CD4-positive, alpha-beta T cell treated with Interleukin-15 for 4 hours (primary cell): ENCODE measurements at regions not wholly inside any gene's neighbourhood (a gene's known extent, or its start where the extent isn't known, plus 50 kb on each side); places are given as distances from the start of the nearest gene placed in this dataset.

Experiments used
- DNase-seq: peaks from one replicate; pipeline ENCODE4 v3.0.0-alpha.2; 2020; ENCODE audit warnings: low spot score

DNA sequence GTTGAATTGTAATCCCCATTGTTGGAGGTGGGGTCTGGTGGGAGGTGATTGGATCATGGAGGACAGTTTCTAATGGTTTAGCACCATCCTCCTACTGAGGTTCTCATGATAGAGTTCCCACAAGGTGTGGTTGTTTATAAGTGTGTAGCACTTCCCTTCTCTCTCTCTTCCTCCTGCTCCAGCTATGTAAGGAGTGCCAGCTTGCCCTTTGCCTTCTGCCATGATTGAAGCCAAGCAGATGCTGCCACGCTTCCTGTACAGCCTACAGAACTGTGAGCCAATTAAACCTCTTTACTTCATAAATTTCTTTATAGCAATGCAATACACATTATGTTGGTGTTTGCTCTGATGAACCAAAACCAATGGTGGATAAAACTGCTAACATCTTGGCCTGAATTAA is 238.2 kb downstream of the EFNB2 start:
- DNase-seq: no peak

- DNase-seq: no peak
Measured at GRCh38 chr13:106296723-106297122, 238.7 kb downstream of the EFNB2 start.

DNA sequence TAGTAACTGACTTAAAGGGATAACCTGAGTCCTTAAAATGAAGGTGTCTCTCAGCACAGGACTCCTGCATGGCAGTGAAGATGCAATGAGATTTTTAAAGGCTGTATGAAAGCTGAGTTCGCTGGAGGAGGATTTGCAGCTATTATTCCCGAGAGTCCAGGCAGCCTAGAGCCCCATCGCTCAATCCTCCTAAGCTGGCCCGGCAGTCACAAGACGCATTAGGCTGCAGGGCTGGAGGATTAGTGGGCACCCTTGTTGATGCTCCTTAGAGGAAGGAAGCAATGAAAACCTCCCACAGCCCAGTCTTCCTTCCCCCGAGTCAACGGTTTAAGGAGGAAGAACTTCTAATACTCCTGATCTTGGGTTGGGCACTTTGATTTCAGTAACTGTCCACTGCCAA is 239.5 kb downstream of the EFNB2 start:
- DNase-seq: no peak

GRCh38 chr13:106291006-106291405 is 244.5 kb downstream of the EFNB2 start:
- no peak for DNase-seq

GRCh38 chr13:106287351-106287750 is 248.1 kb downstream of the EFNB2 start:
- DNase-seq: no peak

- DNase-seq: no peak
Measured at GRCh38 chr13:106286811-106287210, 248.7 kb downstream of the EFNB2 start.

DNA sequence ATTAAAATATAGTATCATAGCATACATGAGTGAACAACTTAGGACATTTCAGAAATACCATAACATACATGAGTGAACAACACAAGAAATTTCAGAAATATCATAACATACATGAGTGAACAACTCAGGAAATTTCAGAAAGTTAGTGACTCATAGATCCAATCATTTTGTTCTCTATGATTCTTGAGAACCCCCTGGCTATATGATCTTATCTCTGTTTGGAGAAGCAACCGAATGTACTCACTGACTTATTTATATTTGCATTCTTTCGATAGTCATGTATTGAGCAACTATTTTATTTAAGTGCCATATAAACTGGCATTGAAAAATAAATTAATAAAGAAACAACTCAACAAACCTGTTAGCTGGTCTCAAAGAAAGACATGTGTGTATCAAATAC is 251.1 kb downstream of the EFNB2 start:
- no peak for DNase-seq

- no peak for DNase-seq
Measured at GRCh38 chr13:106281426-106281825, 254.0 kb downstream of the EFNB2 start.

DNA sequence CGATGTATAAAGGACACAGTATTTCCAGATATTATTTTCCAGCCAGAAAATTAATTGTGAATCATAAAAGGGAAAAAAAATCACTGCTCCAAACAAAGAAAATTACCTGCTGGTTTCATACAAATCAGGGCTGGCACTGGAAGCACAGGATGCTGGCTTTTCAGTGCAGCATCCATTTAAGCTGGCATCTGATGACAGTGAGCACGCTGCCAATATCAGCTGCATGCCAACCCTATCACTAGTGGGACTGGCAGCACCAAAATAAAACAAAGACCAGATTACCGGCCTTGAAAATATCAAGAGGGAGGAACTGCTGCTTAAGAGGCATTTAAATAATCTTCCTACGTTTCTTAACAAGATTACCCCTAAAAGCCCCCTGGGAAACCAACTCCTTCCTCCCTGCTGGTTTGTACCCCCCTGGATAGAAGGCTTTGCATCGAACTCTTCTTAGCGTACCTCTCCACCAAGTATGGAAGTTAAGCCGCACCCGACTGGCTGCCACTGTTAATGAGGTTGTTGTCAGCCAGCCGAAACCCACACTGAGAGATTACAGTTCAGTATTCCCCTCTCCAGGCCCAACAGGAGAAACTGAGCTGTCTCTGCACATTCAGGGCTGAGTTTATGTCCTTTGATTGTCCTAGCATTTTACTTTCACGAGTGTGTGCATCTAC is 257.8 kb downstream of the EFNB2 start:
- no peak for DNase-seq

DNA sequence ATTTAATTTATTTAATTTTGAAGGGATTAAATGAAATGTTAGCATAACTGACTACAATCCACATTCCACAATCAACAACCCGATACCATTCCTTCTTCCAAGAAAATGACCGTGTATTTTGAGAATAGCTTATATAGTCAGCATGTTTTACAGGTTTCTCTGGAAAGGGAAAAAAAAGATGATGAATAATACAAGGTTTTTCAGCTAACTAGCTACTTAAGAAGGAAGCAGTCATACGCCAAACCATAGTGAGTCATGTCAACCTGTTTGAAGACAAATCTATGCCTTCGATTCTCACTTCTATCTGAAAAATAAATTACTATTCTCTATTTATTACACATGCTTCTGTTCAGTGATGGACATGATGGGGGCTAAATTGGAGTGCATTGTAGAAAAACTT is 258.6 kb downstream of the EFNB2 start:
- DNase-seq: no peak

GRCh38 chr13:106275446-106276032 is 259.9 kb downstream of the EFNB2 start:
- no peak for DNase-seq

DNA sequence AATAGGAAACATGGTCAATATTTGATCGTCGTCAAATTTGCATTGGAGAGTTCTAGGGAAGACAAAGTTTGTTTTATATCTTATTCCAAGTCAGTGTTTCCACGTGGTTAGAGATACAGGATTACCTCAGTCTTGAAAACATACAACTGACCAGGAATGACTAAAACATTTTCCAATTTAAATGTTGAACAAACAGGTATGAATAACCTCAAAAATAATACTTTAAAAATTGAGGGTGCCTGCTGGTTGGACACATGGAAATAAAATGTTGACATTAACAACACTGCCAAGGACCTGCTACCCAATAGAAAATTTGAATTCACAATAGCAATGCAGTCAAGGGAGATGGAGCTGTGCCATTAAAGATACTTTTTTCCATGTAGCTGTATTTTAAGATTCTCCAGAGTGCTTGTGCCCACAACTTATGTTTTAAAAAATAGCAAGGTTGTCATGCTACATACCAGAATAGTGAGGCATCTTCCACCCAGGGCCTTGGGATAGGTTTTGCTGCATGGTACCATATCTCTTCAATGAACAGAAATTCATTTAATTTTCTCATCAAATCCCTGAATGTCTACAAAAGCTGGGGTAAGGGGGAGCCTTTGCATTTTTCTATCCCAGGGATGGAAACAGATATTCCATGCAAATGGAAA is 260.8 kb downstream of the EFNB2 start:
- DNase-seq: no peak

- DNase-seq: no peak
Measured at GRCh38 chr13:106263801-106264200, 271.7 kb downstream of the EFNB2 start.

- no peak for DNase-seq
Measured at GRCh38 chr13:106262886-106263285, 272.6 kb downstream of the EFNB2 start.

- DNase-seq: no peak
Measured at GRCh38 chr13:106261450-106261849, 274.0 kb downstream of the EFNB2 start.

- no peak for DNase-seq
Measured at GRCh38 chr13:106260352-106260751, 275.1 kb downstream of the EFNB2 start.

- no peak for DNase-seq
Measured at GRCh38 chr13:106259928-106260327, 275.5 kb downstream of the EFNB2 start.

DNA sequence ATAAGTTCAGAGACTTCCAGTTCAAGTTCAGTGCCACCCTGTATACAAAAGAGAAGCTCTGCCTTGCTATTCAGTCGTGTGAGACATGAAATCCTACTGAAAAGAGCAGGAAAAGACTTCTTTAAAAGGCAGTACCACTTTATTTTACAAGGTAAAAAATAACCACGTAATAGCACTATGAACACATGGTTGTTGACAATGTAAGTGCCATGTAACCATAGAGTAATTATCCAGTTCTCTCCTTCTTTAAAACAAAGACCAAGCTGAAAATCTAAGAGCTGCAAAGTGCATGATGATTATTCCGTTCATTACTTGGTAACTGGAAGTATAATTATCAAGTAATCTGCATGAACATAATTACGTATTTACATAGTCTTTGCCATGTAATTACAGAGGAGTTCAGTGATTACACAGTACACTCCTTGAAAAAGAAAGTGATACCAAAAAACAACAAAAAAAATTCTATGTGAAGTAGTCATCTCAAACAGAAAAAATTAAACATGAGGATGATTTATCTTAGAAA is 288.7 kb downstream of the EFNB2 start:
- DNase-seq: no peak

GRCh38 chr13:106246242-106246641 is 289.2 kb downstream of the EFNB2 start:
- no peak for DNase-seq

DNA sequence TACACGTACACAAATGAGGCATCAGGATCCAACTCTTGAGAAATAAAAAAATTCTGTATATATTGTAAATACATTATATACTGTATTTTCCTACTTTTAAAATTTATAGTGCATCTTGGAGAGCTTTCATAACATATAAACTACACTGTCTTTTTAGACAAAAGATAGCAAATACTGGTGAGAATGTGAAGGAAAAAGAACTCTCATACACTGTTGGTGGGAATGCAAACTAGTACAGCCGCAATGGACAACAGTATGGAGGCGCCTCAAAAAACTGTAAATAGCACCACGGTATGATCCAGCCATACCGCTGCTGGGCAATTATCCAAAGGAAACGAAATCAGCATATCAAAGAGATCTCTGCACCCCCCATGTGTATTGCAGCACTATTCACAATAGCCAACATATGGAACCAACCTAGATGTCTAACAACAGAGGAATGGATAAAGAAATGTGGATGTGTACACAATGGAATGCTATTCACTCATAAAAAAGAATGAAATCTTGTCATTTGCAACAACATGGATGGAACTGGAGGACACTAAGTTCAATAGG is 292.4 kb downstream of the EFNB2 start:
- DNase-seq: no peak

- no peak for DNase-seq
Measured at GRCh38 chr13:106241974-106242953, 293.2 kb downstream of the EFNB2 start.

DNA sequence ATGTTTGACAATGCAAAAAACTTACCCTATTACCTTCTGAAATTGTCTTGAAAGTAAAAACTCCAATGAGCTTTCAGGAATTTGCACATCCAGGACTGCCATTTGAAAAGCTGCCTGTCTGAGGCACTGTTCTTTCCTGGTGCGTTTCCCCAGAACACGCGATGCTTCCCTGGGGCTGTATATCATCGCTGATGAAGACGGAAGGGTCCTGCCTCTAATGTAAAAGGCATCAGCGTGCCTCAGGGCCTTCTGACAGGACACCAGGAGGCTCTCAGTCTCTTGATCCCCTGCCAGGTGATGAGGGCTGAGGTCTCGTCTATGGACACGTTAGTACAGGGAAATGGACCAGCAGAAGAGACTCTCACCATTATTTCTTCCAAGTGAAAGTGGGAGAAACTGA is 296.8 kb downstream of the EFNB2 start:
- no peak for DNase-seq
